NCI-H2227 treated with DMSO at 0.1 percent for 48 hours (cell line): ENCODE measurements at regions not wholly inside any gene's neighbourhood (a gene's known extent, or its start where the extent isn't known, plus 50 kb on each side); places are given as distances from the start of the nearest gene placed in this dataset.

Source experiments
- DNase-seq: peaks from one replicate; lab custom pipeline; 2025; lab: John Stamatoyannopoulos, UW

DNA sequence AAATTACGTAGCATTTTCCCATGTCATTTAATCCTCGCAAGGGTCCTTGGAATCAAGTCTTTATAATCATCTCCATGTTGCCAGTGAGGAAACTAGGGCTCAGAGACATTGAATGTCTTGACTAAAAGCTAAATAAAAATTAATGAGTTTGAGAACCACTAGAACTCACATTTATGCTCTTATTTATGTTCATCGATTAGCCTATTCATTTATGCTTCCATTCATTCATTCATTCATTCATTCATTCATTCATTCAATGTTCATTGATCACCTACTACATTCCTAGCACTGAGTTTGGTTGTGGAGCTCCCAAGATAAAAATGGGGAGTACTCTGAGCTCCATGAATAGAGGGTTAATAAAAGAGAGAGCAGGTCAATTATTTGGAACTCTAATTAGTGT is 59.7 kb downstream of the KCNA1 start:
- no peak for DNase-seq

DNA sequence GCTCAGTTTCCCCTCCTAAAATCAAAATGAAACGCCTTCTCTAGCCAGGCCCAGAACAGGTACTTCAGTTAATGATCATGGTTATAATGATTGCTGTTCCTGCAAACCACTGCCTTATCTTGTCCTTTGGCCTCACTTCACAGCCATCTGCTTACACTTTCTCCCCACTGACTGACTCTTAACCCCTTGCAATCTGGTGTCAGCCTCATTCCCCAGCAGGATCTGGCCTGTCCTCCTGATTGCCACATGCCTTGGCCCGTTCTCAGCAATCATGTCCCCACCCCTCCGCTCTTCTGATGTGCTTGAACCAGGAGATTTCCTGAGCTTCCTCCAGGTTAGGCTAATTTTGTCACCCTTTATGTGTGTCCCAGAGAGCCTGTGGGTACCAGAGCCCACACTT is 64.5 kb downstream of the KCNA1 start:
- peak; percentile 26 for DNase-seq

DNA sequence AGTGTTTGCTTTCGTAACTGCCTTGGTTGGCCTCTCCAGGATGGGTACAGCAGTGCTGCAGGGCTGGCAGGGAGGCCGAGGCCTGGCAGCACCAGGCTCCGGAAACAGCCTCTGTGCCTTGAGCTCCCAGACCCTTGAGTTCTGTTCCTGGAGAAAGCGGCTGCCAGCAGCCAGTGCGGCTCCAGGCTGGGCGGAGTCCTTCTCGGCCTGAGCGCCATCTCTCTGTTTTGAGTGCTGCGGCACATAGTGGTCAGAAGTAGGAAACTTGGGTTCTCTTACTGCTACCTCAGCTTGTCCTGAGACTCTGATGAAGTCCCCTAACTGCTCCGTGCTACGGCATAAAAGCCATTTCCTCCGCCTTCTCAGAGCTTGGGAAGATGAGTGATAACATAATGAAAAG is 65.9 kb downstream of the KCNA1 start:
- DNase-seq = peak; percentile 53

DNA sequence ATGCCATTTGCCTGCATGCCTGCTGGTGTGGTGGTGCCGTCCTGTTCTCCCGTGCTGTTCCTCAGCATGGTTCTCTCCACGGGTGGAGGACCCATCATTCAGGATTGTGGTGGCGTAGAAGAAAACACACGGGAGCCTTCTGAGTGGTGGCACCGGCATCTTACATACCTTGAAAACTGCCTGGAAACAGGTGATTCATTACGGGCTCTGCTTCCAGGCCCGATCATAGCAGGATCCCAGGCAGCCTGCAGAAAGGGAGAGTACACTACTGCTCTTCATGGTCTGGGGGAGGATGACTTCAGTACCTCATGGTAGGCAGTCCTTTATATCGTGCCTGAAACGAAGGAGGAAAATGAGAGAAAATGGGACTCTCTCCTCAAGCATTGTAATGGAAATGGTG is 66.6 kb upstream of the KCNA5 start:
- DNase-seq = no peak

DNA sequence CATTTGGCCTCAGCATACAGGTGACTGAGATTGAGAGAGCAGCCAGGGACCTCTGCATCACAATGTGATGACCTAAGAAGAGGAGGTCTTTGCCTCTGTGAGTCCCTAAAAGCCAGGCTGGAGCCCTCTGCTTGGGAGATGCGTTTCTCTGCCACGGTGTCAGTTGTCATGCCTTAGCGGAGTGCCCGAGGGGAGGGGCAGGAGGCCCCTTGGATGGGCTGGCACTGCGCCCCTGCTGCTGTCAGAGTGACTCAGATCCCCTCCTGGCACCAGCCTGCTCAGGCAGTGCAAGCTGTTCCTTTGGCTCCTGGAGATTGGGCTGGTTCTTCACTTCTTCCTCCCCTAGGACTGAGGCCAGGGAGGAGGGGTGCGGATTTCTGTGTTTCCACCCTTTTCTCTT is 64.9 kb upstream of the KCNA5 start:
- DNase-seq = no peak

DNA sequence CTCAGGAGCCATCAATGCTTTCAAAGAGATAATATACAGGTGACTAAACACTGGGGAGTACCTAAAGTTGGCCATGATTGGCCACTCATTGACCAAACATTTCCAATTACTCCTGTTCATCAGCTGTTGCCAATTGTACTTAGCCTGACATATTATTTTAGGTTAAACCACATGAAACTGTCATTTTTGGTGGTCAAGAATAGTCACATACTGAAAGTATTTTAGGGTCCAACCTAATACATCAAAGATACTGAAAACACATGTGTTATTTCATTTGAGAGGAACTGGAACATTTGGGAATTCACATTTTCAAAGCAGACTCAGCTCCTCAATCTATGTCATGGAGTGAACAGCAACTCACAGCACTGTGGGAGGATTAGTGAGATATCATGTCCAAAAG is 63.9 kb upstream of the KCNA5 start:
- no peak for DNase-seq

DNA sequence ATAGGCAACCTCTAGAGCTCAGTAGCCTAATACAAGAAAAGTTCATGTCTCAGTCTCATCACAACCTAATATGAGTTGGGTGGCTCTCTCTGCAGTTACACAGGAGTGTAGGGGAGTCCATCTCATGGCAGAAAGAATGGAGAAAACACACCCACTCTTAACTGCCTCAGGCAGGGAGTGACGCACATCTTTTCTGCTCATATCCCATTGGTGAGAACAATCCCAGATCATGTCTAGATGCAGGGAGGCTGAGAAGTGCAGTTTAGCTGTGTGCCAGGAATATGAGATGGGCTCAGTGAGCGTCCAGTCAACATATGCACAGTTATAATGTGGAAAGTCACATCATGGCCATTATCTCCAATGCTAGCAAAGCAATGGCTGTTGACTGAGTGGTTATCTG is 59.3 kb upstream of the KCNA5 start:
- DNase-seq = no peak

DNA sequence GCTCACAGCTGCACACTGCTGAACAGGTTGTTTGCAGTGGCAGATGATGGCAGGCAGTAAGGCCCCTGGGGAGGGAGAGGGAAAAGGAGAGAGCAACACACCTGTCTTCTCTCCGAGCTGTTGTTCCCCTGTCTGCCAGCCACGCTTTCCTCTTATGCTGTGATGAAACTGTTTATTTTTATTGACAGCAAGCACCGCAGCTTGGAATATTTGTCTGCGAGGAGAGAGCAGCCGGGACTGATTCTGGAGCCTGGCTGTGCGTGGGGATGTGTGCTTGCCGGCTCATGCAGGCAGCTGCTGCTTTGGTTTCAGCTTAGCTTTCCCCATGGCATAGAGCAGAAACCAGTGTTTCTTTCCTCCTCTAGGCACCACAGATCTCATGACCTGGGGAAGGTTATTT is 58.7 kb upstream of the KCNA5 start:
- DNase-seq = no peak

DNA sequence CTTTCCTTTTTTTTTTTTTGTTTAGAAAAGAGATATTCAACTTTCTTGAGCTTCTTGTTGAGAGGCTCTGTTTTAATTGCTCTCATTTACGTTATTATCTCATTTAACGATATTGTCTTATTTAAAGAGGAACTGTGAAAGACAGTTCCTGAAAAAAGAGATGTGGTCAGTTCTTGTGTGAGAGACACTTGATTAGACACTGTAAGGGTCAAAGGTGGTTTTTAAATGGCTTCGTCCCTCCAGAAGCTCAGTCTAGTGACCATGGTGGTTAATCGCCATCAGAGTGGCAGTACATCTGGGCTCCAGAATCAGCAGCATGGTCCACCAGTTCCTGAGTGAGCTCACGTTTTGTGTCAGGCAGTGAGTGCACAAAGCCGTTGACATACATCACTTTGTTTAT is 57.9 kb upstream of the KCNA5 start:
- DNase-seq = no peak

DNA sequence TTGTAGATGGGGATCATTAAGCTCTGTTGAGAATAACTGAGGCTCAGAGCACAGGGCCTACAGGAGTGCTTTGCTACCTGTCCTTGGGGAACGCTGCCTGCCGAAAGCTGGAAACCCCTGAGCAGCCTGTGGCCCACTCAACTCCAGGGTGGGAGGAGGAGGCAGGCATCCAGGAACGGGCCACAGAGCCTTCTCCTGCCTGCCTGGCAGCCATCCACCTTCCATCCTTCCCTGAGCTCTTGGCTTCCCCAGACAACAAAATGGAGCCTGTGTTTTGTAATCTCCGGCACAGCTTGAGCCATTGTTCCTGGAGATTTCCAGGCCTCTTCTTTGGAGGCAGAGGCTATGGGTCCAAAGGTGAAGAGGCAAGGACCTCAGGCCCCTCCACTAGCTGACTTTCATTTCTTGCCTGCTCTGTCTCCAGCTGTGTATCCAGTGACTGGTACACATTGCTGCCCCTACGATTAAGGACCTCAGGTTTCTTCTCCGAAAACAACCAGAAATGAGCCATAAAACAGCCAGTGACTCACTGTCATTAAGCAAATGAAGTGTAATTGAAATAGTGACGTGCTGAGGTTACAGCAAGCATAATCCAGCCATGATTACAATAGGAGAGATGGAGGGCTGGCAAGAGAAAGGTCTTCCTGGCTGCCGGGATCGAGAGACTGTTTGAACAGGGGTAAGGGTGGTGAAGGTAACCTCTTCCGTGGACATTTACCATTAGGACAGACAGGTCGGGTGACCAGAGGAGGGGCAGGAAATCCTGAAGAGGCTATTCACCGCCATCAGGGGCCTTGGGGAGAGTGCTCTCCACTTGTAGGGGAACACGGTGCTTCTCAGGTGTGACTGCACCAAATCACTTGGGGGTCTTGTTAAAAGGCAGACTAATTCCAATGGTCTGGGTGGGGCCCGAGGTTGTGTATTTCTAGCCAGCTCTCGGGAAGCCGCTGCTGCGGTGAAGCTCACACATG is 56.3 kb upstream of the KCNA5 start:
- DNase-seq = no peak

DNA sequence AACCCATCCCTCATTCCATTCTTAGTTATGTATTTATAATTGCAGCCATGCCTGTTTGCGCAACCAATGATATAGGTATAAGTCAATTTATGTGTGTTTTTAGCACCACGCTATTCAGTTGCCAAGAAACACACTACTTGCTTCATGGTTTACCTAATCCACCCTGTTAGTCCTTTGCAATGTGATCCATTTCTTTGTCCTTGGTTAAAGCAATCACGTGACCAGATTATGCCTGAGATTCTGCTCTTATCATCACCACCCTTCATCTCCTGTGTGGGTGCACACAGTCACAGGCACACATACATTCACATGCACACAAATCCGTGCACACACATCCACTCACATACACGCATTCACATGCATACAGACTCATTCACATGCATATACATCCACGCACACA is 52.3 kb upstream of the KCNA5 start:
- DNase-seq = no peak

DNA sequence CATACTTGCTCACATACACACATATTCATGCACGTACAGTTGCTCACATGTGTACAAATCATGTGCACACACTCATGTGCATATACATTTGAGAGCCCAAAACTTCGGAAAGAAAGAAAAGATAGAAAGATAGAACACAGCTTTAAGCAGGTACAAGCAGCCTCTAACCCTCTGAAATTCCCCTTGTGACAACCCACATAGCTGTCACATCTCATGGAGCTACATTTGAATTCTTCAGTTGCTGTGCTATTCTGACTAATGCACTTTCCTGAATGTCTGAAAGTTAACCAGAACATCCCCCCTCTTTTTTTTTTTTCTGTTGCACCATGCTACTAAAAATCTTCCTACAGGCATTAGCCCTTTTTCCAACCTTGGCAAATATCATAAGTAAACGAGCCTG is 51.9 kb upstream of the KCNA5 start:
- DNase-seq = no peak

DNA sequence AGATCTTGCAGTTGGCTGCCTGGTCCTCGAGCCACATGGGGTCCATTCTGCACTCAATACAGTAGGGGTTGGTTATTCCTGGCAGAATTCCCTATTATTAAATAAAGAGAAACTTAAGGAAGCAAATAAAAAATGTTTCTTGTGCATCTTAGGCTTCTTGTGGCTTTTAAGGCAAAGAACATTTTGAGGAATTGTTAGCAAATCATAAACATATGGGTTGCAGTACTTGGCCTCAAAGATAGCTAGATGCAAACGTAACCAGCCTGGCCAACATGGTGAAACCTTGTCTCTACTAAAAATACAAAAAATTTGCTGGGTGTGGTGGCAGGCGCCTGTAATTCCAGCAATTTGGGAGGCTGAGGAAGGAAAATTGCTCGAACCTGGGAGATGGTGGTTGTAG is 50.8 kb upstream of the KCNA5 start:
- no peak for DNase-seq
